OCI-LY7 (cell line): ENCODE measurements at regions not wholly inside any gene's neighbourhood (a gene's known extent, or its start where the extent isn't known, plus 50 kb on each side); places are given as distances from the start of the nearest gene placed in this dataset.

Experiments used
- CTCF ChIP-seq: fragments of 200-600 bp; sonication (generic); conservative IDR thresholded peaks from 2 replicates; pipeline ENCODE4 v1.5.1; 2014; ENCODE audit warnings: mild to moderate bottlenecking, antibody characterized with exemption, low read length, moderate library complexity, mixed read lengths
- EZH2phosphoT487 ChIP-seq: fragments of 200-600 bp; sonication (generic); IDR thresholded peaks from 2 replicates; pipeline ENCODE4 v1.6.1; 2018; ENCODE audit warnings: low read depth, borderline replicate concordance, mild to moderate bottlenecking, mixed run types, antibody characterized with exemption, low read length, moderate library complexity, mixed read lengths

GRCh38 chr16:16933861-16934260 lies 536.9 kb downstream of the XYLT1 start:
- TF ChIP-seq CTCF (no peak), EZH2phosphoT487 (no peak)
